Stimulated activated memory B cell treated with anti-CD40 and anti-IgM and Interleukin-4, amounts not matched to agents 10 μg/mL and 1 μg/mL and 100 μg/mL, for 72 hours (primary cell): ENCODE measurements at regions not wholly inside any gene's neighbourhood (a gene's known extent, or its start where the extent isn't known, plus 50 kb on each side); places are given as distances from the start of the nearest gene placed in this dataset.

ENCODE experiments used
- ATAC-seq: fragments of 150-1000 bp; cut with Tn5 transposase; 2 replicates; pipeline ENCODE4 v1.10.0; 2021
- H3K27ac Mint-ChIP-seq: one replicate; pipeline ENCODE4 v1.8.0; 2022; ENCODE audit warnings: mild to moderate bottlenecking, mixed read lengths
- H3K27me3 Mint-ChIP-seq: one replicate; pipeline ENCODE4 v1.8.0; 2022; ENCODE audit warnings: mixed read lengths
- H3K36me3 Mint-ChIP-seq: one replicate; pipeline ENCODE4 v1.8.0; 2022; ENCODE audit warnings: mixed read lengths
- H3K4me1 Mint-ChIP-seq: one replicate; pipeline ENCODE4 v1.8.0; 2022; ENCODE audit warnings: mixed read lengths
- H3K4me3 Mint-ChIP-seq: one replicate; pipeline ENCODE4 v1.8.0; 2022; ENCODE audit warnings: mild to moderate bottlenecking, moderate library complexity, mixed read lengths
- H3K9me3 Mint-ChIP-seq: one replicate; pipeline ENCODE4 v1.8.0; 2022; ENCODE audit warnings: mixed read lengths

DNA sequence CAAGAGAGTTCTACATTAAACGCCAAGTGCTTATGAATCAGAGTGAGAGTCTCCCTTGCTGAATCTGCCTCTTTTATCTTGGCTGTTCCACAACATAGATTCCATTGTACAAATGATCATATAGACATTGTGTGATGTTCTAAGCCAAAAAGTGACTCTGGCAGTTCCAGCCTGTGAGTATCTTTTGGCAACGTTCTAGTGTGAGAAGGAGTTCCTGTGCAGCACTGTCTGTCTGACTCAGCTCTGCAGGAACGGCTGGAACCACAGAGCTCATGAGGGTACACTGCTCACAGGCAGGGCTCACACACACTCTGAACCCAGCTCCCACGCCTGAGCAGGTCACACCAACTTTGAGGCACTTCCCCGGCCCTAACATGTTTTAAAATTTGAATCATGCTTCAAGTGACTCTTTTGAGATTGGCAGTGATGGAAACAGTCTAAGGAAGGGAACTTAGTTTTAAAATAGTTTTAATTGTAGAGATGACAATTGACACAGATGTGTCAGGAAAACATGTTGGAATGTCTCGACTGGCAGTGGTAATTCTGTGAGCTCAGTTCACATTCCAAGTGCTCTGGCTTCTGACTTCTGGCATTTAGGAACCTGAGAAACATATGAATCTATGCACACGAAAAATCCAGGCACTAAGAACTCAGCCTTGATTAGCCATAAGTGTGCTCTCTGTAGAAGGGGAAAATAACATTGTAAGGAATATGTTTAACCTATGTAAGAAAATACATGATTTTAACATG, 272.0 kb downstream of the UQCRFS1 start:
- no peaks in the 10 kb centered on the region for H3K4me1 Mint-ChIP-seq
- no peaks in the 10 kb centered on the region for H3K36me3 Mint-ChIP-seq
- H3K9me3 Mint-ChIP-seq = peaks cover 15% of the 10 kb centered on the region
- H3K27ac Mint-ChIP-seq = no peak overlapping the region
- no peak for ATAC-seq
- H3K4me3 Mint-ChIP-seq = no peak overlapping the region
- H3K27me3 Mint-ChIP-seq = no peaks in the 10 kb centered on the region

DNA sequence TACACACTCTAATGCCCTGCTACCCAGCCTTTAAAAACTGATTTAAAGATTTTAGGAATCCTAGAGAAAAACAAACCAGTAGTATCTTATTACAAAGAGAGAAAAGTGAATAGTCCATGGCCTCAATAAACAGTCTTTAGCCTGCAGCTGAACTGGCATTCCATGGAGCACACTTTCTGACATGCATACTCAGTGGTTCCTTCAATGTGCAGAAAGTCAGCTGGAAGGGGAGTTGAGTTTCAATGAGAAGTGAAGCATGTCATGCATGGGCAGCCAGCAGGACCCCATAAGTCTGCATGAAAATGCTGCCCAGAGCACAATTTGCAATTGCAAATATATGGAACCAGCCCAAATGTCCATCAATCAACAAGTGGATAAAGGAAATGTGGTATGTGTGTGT, 273.7 kb downstream of the UQCRFS1 start:
- Mint-ChIP-seq H3K4me3 (no peak overlapping the region), H3K36me3 (no peaks in the 10 kb centered on the region), H3K27ac (no peak overlapping the region), H3K9me3 (peaks cover 15% of the 10 kb centered on the region), H3K27me3 (no peaks in the 10 kb centered on the region), H3K4me1 (no peaks in the 10 kb centered on the region)
- no peak for ATAC-seq

DNA sequence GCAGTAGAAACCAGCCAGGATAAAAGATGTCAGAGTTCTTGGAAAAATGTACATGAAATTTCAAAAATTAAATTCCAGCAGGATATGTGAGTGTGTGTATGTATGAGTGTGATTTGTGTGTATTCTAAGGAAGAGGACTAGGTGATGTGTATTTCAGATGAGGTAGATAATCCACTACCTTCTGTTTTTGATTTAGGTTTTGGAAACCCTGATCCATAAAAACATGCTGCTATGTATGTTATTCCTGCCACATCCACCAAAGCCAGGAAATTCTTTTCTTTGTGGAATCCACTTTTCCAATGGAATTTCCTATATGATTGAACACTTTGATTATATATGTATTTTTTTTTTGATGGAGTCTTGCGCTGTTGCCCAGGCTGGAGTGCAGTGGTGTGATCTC, 276.9 kb downstream of the UQCRFS1 start:
- no peaks in the 10 kb centered on the region for H3K27me3 Mint-ChIP-seq
- H3K9me3 Mint-ChIP-seq = peaks cover 14% of the 10 kb centered on the region
- no peaks in the 10 kb centered on the region for H3K4me1 Mint-ChIP-seq
- no peak overlapping the region for H3K4me3 Mint-ChIP-seq
- ATAC-seq = no peak
- H3K36me3 Mint-ChIP-seq = no peaks in the 10 kb centered on the region
- H3K27ac Mint-ChIP-seq = no peak overlapping the region

GRCh38 chr19:28934631-28935030, 278.3 kb downstream of the UQCRFS1 start:
- Mint-ChIP-seq H3K27ac (no peak overlapping the region), H3K27me3 (no peaks in the 10 kb centered on the region), H3K36me3 (no peaks in the 10 kb centered on the region), H3K9me3 (peaks cover 14% of the 10 kb centered on the region), H3K4me1 (no peaks in the 10 kb centered on the region), H3K4me3 (no peak overlapping the region)
- ATAC-seq = no peak

DNA sequence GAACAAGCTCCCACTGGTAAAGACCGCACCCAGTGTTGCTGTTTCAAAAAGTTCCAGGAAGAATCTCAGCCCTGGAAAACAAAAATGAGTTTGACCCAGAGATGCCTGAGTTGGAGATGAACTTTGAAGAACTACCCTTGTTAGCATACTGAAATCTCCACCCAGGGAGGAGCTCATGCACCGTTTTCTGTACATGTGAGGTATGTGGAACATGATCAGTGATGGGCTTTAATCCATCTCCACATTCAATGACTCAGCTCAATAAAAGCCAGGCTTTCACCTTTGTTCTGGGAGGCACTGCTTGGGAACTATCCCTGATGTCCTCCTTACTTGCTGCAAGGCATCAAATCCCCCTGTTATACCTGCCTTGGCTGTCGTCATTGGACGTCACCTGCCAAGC, 279.9 kb downstream of the UQCRFS1 start:
- Mint-ChIP-seq H3K9me3 (peaks cover 8% of the 10 kb centered on the region), H3K36me3 (no peaks in the 10 kb centered on the region), H3K27me3 (no peaks in the 10 kb centered on the region), H3K4me1 (no peaks in the 10 kb centered on the region), H3K27ac (no peak overlapping the region), H3K4me3 (no peak overlapping the region)
- no peak for ATAC-seq

- Mint-ChIP-seq H3K4me1 (no peaks in the 10 kb centered on the region), H3K27ac (no peak overlapping the region), H3K36me3 (no peaks in the 10 kb centered on the region), H3K27me3 (no peaks in the 10 kb centered on the region), H3K9me3 (peaks cover 9% of the 10 kb centered on the region), H3K4me3 (no peak overlapping the region)
- ATAC-seq = no peak
These were observed 280.5 kb downstream of the UQCRFS1 start for GRCh38 chr19:28932446-28932845.

DNA sequence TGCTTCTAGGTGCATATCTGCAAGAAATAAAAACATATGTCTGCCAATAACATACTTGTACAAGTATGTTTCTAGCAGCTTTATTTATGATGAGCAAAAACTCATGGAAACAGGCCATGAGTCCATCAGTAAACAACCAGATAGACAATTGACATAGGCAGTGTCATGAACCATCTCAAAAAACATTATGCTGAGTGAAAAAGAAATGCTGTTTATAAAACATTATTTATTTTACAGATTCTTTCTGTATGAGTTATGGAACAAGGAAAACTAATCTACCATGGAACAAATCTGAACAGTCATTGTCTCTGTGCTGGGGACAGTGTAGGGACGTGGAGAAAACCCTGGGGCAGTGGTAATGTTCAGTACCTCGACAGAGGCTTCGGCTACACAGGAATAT, 283.9 kb downstream of the UQCRFS1 start:
- Mint-ChIP-seq H3K9me3 (peaks cover 11% of the 10 kb centered on the region), H3K27ac (no peak overlapping the region), H3K36me3 (no peaks in the 10 kb centered on the region), H3K4me1 (no peaks in the 10 kb centered on the region), H3K4me3 (no peak overlapping the region), H3K27me3 (no peaks in the 10 kb centered on the region)
- ATAC-seq = no peak

DNA sequence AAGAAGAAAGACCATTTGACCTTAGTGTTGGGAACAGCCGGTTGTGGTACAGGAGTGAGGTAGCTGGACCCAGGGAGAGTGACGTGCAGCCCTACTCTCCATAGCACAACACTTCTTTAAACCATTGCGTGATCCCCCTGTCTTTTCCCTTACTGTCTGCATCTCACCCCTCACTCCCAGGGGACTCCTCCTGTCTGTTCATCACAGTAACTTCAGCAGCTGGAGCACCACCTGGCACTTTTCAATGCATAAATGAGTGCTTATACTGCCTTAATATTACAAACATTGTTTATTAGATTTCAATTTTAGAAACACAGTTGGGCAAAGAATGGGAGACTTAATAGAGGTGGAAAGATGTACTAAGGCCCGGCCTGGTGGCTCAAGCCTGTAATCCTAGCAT, 285.5 kb downstream of the UQCRFS1 start:
- no peak overlapping the region for H3K27ac Mint-ChIP-seq
- peaks cover 9% of the 10 kb centered on the region for H3K9me3 Mint-ChIP-seq
- no peak overlapping the region for H3K4me3 Mint-ChIP-seq
- ATAC-seq = no peak
- no peaks in the 10 kb centered on the region for H3K36me3 Mint-ChIP-seq
- H3K27me3 Mint-ChIP-seq = no peaks in the 10 kb centered on the region
- H3K4me1 Mint-ChIP-seq = no peaks in the 10 kb centered on the region

- H3K4me1 Mint-ChIP-seq = no peaks in the 10 kb centered on the region
- ATAC-seq = no peak
- H3K27me3 Mint-ChIP-seq = no peaks in the 10 kb centered on the region
- no peak overlapping the region for H3K27ac Mint-ChIP-seq
- no peaks in the 10 kb centered on the region for H3K36me3 Mint-ChIP-seq
- peaks cover 3% of the 10 kb centered on the region for H3K9me3 Mint-ChIP-seq
- no peak overlapping the region for H3K4me3 Mint-ChIP-seq
These were observed 292.5 kb downstream of the UQCRFS1 start for GRCh38 chr19:28920269-28921066.

DNA sequence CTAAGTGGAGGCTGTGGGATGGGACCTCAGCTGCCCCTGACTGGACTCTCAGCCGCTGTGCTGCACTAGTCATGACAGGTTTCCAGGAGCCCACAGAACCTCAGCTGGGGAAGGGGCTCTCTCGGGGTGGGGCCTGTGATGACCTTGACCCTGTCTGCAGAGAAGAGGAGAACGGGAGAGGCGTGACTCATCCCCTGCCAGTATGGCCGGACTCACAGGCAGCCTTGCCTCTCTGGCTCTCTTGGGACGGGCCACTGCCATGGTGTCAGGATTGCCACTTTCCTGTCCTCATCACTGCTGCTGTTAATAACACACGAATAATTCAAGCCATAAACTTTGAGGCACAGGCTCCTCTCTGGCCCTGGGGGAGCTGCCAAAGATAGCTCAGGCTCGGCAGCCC, 295.3 kb downstream of the UQCRFS1 start:
- no peak overlapping the region for H3K27ac Mint-ChIP-seq
- no peak overlapping the region for H3K4me3 Mint-ChIP-seq
- no peaks in the 10 kb centered on the region for H3K27me3 Mint-ChIP-seq
- H3K9me3 Mint-ChIP-seq = peaks cover 3% of the 10 kb centered on the region
- no peaks in the 10 kb centered on the region for H3K4me1 Mint-ChIP-seq
- no peak for ATAC-seq
- no peaks in the 10 kb centered on the region for H3K36me3 Mint-ChIP-seq

- peaks cover 5% of the 10 kb centered on the region for H3K9me3 Mint-ChIP-seq
- no peak for ATAC-seq
- H3K36me3 Mint-ChIP-seq = no peaks in the 10 kb centered on the region
- no peak overlapping the region for H3K4me3 Mint-ChIP-seq
- no peak overlapping the region for H3K27ac Mint-ChIP-seq
- H3K4me1 Mint-ChIP-seq = no peaks in the 10 kb centered on the region
- no peaks in the 10 kb centered on the region for H3K27me3 Mint-ChIP-seq
These were observed 297.1 kb downstream of the UQCRFS1 start for GRCh38 chr19:28915737-28916460.

DNA sequence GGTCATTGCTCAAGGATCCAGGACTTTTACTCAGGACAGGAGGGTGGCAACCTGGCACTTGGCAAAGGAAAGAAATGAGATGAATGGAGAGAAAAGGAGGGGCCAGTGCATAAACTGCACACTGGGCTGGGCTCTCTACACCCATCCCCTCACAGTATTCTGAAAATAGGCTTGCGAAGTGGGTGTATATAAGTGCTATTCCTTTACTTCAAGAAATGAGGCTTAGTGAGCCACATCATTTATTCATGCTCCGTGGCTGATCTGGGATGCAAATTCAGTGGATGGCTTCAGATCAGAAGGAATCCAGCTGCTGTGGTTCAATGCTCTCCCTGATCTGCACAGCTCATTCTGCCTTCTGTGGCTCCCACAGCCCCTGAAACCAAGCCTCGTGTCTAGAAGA, 297.7 kb downstream of the UQCRFS1 start:
- Mint-ChIP-seq H3K27me3 (no peaks in the 10 kb centered on the region), H3K9me3 (peaks cover 4% of the 10 kb centered on the region), H3K4me3 (no peak overlapping the region), H3K4me1 (no peaks in the 10 kb centered on the region), H3K27ac (no peak overlapping the region), H3K36me3 (no peaks in the 10 kb centered on the region)
- ATAC-seq = no peak

- Mint-ChIP-seq H3K4me3 (no peak overlapping the region), H3K27ac (no peak overlapping the region), H3K4me1 (no peaks in the 10 kb centered on the region), H3K36me3 (no peaks in the 10 kb centered on the region), H3K9me3 (peaks cover 4% of the 10 kb centered on the region), H3K27me3 (no peaks in the 10 kb centered on the region)
- no peak for ATAC-seq
These were observed 298.8 kb downstream of the UQCRFS1 start for GRCh38 chr19:28914173-28914572.

GRCh38 chr19:28913626-28914025, 299.3 kb downstream of the UQCRFS1 start:
- Mint-ChIP-seq H3K4me3 (no peak overlapping the region), H3K27me3 (no peaks in the 10 kb centered on the region), H3K4me1 (no peaks in the 10 kb centered on the region), H3K36me3 (no peaks in the 10 kb centered on the region), H3K27ac (no peak overlapping the region), H3K9me3 (peaks cover 4% of the 10 kb centered on the region)
- ATAC-seq = no peak

- H3K27ac Mint-ChIP-seq = no peak overlapping the region
- H3K36me3 Mint-ChIP-seq = no peaks in the 10 kb centered on the region
- H3K9me3 Mint-ChIP-seq = peaks cover 7% of the 10 kb centered on the region
- H3K4me1 Mint-ChIP-seq = no peaks in the 10 kb centered on the region
- H3K27me3 Mint-ChIP-seq = no peaks in the 10 kb centered on the region
- no peak overlapping the region for H3K4me3 Mint-ChIP-seq
- ATAC-seq = no peak
These were observed 304.0 kb downstream of the UQCRFS1 start for GRCh38 chr19:28908941-28909340.
